ENCODE measurements at regions not wholly inside any gene's neighbourhood (a gene's known extent, or its start where the extent isn't known, plus 50 kb on each side); places are given as distances from the start of the nearest gene placed in this dataset.

- TF ChIP-seq, protein P1, sequence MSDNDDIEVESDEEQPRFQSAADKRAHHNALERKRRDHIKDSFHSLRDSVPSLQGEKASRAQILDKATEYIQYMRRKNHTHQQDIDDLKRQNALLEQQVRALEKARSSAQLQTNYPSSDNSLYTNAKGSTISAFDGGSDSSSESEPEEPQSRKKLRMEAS (IDR thresholded peaks at IDR 0.05): no peak
- no peak for TF ChIP-seq HNF4G (IDR thresholded peaks at IDR 0.05)
- no peak for TF ChIP-seq TAF1 (conservative IDR thresholded peaks at IDR 0.05)
- TF ChIP-seq SP1 (IDR thresholded peaks at IDR 0.05): no peak
- no peak for TF ChIP-seq FOXA2 (IDR thresholded peaks at IDR 0.05)
- no peak for TF ChIP-seq HNF4A (conservative IDR thresholded peaks at IDR 0.05)
- TF ChIP-seq, protein P2, sequence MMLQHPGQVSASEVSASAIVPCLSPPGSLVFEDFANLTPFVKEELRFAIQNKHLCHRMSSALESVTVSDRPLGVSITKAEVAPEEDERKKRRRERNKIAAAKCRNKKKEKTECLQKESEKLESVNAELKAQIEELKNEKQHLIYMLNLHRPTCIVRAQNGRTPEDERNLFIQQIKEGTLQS (IDR thresholded peaks at IDR 0.05): no peak
- no peak for TF ChIP-seq RAD21 (IDR thresholded peaks at IDR 0.05)
- TF ChIP-seq GABPA (IDR thresholded peaks at IDR 0.05 in 1 of 2, conservative IDR thresholded peaks at IDR 0.05 in 1 of 2): no peak
- TF ChIP-seq JUND (IDR thresholded peaks at IDR 0.05): no peak
- TF ChIP-seq RXRA (IDR thresholded peaks at IDR 0.05): no peak
- no peak for TF ChIP-seq FOXA1 (IDR thresholded peaks at IDR 0.05)
- TF ChIP-seq, protein P3, sequence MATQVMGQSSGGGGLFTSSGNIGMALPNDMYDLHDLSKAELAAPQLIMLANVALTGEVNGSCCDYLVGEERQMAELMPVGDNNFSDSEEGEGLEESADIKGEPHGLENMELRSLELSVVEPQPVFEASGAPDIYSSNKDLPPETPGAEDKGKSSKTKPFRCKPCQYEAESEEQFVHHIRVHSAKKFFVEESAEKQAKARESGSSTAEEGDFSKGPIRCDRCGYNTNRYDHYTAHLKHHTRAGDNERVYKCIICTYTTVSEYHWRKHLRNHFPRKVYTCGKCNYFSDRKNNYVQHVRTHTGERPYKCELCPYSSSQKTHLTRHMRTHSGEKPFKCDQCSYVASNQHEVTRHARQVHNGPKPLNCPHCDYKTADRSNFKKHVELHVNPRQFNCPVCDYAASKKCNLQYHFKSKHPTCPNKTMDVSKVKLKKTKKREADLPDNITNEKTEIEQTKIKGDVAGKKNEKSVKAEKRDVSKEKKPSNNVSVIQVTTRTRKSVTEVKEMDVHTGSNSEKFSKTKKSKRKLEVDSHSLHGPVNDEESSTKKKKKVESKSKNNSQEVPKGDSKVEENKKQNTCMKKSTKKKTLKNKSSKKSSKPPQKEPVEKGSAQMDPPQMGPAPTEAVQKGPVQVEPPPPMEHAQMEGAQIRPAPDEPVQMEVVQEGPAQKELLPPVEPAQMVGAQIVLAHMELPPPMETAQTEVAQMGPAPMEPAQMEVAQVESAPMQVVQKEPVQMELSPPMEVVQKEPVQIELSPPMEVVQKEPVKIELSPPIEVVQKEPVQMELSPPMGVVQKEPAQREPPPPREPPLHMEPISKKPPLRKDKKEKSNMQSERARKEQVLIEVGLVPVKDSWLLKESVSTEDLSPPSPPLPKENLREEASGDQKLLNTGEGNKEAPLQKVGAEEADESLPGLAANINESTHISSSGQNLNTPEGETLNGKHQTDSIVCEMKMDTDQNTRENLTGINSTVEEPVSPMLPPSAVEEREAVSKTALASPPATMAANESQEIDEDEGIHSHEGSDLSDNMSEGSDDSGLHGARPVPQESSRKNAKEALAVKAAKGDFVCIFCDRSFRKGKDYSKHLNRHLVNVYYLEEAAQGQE (IDR thresholded peaks at IDR 0.05): no peak
- TF ChIP-seq EGR1 (IDR thresholded peaks at IDR 0.05; ENCODE audit: low read depth in 2 of 2): no peak
Observed at GRCh38 chr1:4010284-4010683, 110.2 kb upstream of the C1orf174 start.

GRCh38 chr1:4010814-4011605 lies 110.9 kb upstream of the C1orf174 start:
- H3K27ac ChIP-seq (ENCODE audit: low read depth in 1 of 2, low read length in 2 of 2): no peak overlapping the region
- WGBS: 70% methylated on average over 25 of the region's 25 CpGs
- DNase-seq (ENCODE audit: low spot score): peak; percentile 20

More at GRCh38 chr1:4010284-4010683, 110.2 kb upstream of the C1orf174 start:
- Histone ChIP-seq H3K4me3 (ENCODE audit: low read depth in 1 of 3, low read length in 3 of 3) (no peak overlapping the region), H3K4me1 (ENCODE audit: control insufficient read depth in 4 of 4, insufficient read depth in 4 of 4, low read length in 3 of 4) (no peaks in the 10 kb centered on the region), H3K36me3 (ENCODE audit: control insufficient read depth in 4 of 4, insufficient read depth in 3 of 4, low read depth in 1 of 4, low read length in 3 of 4) (no peaks in the 10 kb centered on the region), H3K9me3 (ENCODE audit: control insufficient read depth in 4 of 4, low read length in 3 of 4) (peaks cover 0 to 6% (median 3%) of the 10 kb centered on the region in 4 donors), H3K27me3 (ENCODE audit: control insufficient read depth in 4 of 4, insufficient read depth in 4 of 4, low read length in 3 of 4) (peaks cover 0 to 5% (median 0%) of the 10 kb centered on the region in 4 donors), H3K27ac (ENCODE audit: low read depth in 1 of 2, low read length in 2 of 2) (no peak overlapping the region), H3K9ac (ENCODE audit: low read depth in 1 of 2, low read length in 2 of 2) (no peak overlapping the region)
- no peak for DNase-seq (ENCODE audit: low spot score)
- 78% methylated on average over 7 of the region's 7 CpGs for WGBS

More at GRCh38 chr1:4010814-4011605, 110.9 kb upstream of the C1orf174 start:
- Histone ChIP-seq H3K9me3 (ENCODE audit: control insufficient read depth in 4 of 4, low read length in 3 of 4) (peaks cover 0 to 6% (median 3%) of the 10 kb centered on the region in 4 donors), H3K4me3 (ENCODE audit: low read depth in 1 of 3, low read length in 3 of 3) (no peak overlapping the region), H3K36me3 (ENCODE audit: control insufficient read depth in 4 of 4, insufficient read depth in 3 of 4, low read depth in 1 of 4, low read length in 3 of 4) (no peaks in the 10 kb centered on the region), H3K4me1 (ENCODE audit: control insufficient read depth in 4 of 4, insufficient read depth in 4 of 4, low read length in 3 of 4) (no peaks in the 10 kb centered on the region), H3K9ac (ENCODE audit: low read depth in 1 of 2, low read length in 2 of 2) (no peak overlapping the region), H3K27me3 (ENCODE audit: control insufficient read depth in 4 of 4, insufficient read depth in 4 of 4, low read length in 3 of 4) (peaks cover 0 to 5% (median 0%) of the 10 kb centered on the region in 4 donors)
- TF ChIP-seq, protein P3 (IDR thresholded peaks at IDR 0.05): no peak
- TF ChIP-seq NR2F2 (IDR thresholded peaks at IDR 0.05) (no peak), TAF1 (conservative IDR thresholded peaks at IDR 0.05) (no peak), HNF4G (IDR thresholded peaks at IDR 0.05) (no peak), CTCF (IDR thresholded peaks at IDR 0.05; ENCODE audit: low read depth, low read length, missing input control) (no peak), FOXA2 (IDR thresholded peaks at IDR 0.05) (no peak), YY1 (IDR thresholded peaks at IDR 0.05) (no peak), GABPA (IDR thresholded peaks at IDR 0.05 in 1 of 2, conservative IDR thresholded peaks at IDR 0.05 in 1 of 2) (no peak), HNF4A (conservative IDR thresholded peaks at IDR 0.05) (no peak), FOXA1 (IDR thresholded peaks at IDR 0.05) (no peak), SP1 (IDR thresholded peaks at IDR 0.05) (no peak)
- TF ChIP-seq, protein P1 (IDR thresholded peaks at IDR 0.05): no peak
- TF ChIP-seq, protein P4, sequence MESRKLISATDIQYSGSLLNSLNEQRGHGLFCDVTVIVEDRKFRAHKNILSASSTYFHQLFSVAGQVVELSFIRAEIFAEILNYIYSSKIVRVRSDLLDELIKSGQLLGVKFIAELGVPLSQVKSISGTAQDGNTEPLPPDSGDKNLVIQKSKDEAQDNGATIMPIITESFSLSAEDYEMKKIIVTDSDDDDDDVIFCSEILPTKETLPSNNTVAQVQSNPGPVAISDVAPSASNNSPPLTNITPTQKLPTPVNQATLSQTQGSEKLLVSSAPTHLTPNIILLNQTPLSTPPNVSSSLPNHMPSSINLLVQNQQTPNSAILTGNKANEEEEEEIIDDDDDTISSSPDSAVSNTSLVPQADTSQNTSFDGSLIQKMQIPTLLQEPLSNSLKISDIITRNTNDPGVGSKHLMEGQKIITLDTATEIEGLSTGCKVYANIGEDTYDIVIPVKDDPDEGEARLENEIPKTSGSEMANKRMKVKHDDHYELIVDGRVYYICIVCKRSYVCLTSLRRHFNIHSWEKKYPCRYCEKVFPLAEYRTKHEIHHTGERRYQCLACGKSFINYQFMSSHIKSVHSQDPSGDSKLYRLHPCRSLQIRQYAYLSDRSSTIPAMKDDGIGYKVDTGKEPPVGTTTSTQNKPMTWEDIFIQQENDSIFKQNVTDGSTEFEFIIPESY (IDR thresholded peaks at IDR 0.05): no peak
- TF ChIP-seq, protein P2 (IDR thresholded peaks at IDR 0.05): no peak
